H9 (cell line): ENCODE measurements at regions not wholly inside any gene's neighbourhood (a gene's known extent, or its start where the extent isn't known, plus 50 kb on each side); places are given as distances from the start of the nearest gene placed in this dataset.

Source experiments
- DNase-seq: peaks from one replicate; pipeline ENCODE4 v3.0.0-alpha.2; 2017
- H2AFZ ChIP-seq: one replicate; pipeline ENCODE4 v1.6.1; 2013; ENCODE audit warnings: mild to moderate bottlenecking, low read length, control low read depth, moderate library complexity
- H2AK5ac ChIP-seq: 2 replicates; pipeline ENCODE4 v1.6.1; 2013; ENCODE audit warnings: low read length, control low read depth, mixed read lengths; ENCODE audit not compliant: insufficient read length
- H2BK120ac ChIP-seq: one replicate; pipeline ENCODE4 v1.6.1; 2013; ENCODE audit warnings: low read depth, mild to moderate bottlenecking, low read length, control low read depth, inconsistent platforms; ENCODE audit not compliant: poor library complexity, severe bottlenecking
- H2BK12ac ChIP-seq: 2 replicates; pipeline ENCODE4 v1.6.1; 2013; ENCODE audit warnings: low read length, control low read depth, mixed read lengths, low read depth; ENCODE audit not compliant: insufficient read length
- H2BK15ac ChIP-seq: 2 replicates; pipeline ENCODE4 v1.6.1; 2013; ENCODE audit warnings: low read depth, low read length, control low read depth
- H2BK20ac ChIP-seq: one replicate; pipeline ENCODE4 v1.6.1; 2013; ENCODE audit warnings: low read depth, mild to moderate bottlenecking, low read length, control low read depth, inconsistent platforms; ENCODE audit not compliant: poor library complexity, severe bottlenecking
- H2BK5ac ChIP-seq: 2 replicates; pipeline ENCODE4 v1.6.1; 2013; ENCODE audit warnings: low read length, control low read depth, mixed read lengths; ENCODE audit not compliant: insufficient read length
- H3K14ac ChIP-seq: 2 replicates; pipeline ENCODE4 v1.6.1; 2013; ENCODE audit warnings: low read length, control low read depth; ENCODE audit not compliant: insufficient read depth
- H3K18ac ChIP-seq: 2 replicates; pipeline ENCODE4 v1.6.1; 2013; ENCODE audit warnings: low read depth, mild to moderate bottlenecking, mixed read lengths, low read length, control low read depth; ENCODE audit not compliant: insufficient read length
- H3K23ac ChIP-seq: 2 replicates; pipeline ENCODE4 v1.6.1; 2013; ENCODE audit warnings: low read length, control low read depth, mixed read lengths, low read depth; ENCODE audit not compliant: insufficient read length
- H3K23me2 ChIP-seq: 2 replicates; pipeline ENCODE4 v1.6.1; 2013; ENCODE audit warnings: low read depth, mild to moderate bottlenecking, mixed read lengths, low read length, control low read depth; ENCODE audit not compliant: insufficient read length, poor library complexity, severe bottlenecking
- H3K27ac ChIP-seq: 2 replicates; pipeline ENCODE4 v1.5.1; 2013; ENCODE audit warnings: low read length, control low read depth, mixed read lengths, low read depth; ENCODE audit not compliant: insufficient read length
- H3K27me3 ChIP-seq: 2 replicates; pipeline ENCODE4 v1.6.1; 2013; ENCODE audit warnings: low read length, control low read depth, inconsistent platforms; ENCODE audit not compliant: insufficient read depth
- H3K4ac ChIP-seq: 2 replicates; pipeline ENCODE4 v1.6.1; 2013; ENCODE audit warnings: low read depth, mild to moderate bottlenecking, control low read depth, inconsistent platforms, low read length, moderate library complexity
- H3K4me1 ChIP-seq: 2 replicates; pipeline ENCODE4 v1.6.1; 2013; ENCODE audit warnings: low read length, control low read depth, inconsistent platforms; ENCODE audit not compliant: insufficient read depth
- H3K4me2 ChIP-seq: 2 replicates; pipeline ENCODE4 v1.6.1; 2013; ENCODE audit warnings: low read length, control low read depth, mixed read lengths; ENCODE audit not compliant: insufficient read length, insufficient read depth
- H3K56ac ChIP-seq: 2 replicates; pipeline ENCODE4 v1.6.1; 2013; ENCODE audit warnings: low read depth, mild to moderate bottlenecking, mixed read lengths, low read length, control low read depth; ENCODE audit not compliant: insufficient read length
- H3K79me1 ChIP-seq: 2 replicates; pipeline ENCODE4 v1.6.1; 2013; ENCODE audit warnings: low read depth, mild to moderate bottlenecking, moderate library complexity, low read length, control low read depth, inconsistent platforms; ENCODE audit not compliant: insufficient read depth, poor library complexity, severe bottlenecking
- H3K79me2 ChIP-seq: 2 replicates; pipeline ENCODE4 v1.6.1; 2013; ENCODE audit warnings: low read length, control low read depth, inconsistent platforms; ENCODE audit not compliant: insufficient read depth
- H3K9ac ChIP-seq: 2 replicates; pipeline ENCODE4 v1.6.1; 2013; ENCODE audit warnings: low read length, control low read depth, mixed read lengths; ENCODE audit not compliant: insufficient read length; ENCODE audit errors: extremely low read depth
- H3K9me3 ChIP-seq: one replicate; pipeline ENCODE4 v1.6.1; 2013; ENCODE audit warnings: low read depth, low read length, inconsistent platforms; ENCODE audit not compliant: control insufficient read depth
- H3T11ph ChIP-seq: one replicate; pipeline ENCODE4 v1.6.1; 2013; ENCODE audit warnings: mild to moderate bottlenecking, low read length, control low read depth, inconsistent platforms
- H4K20me1 ChIP-seq: one replicate; pipeline ENCODE4 v1.6.1; 2013; ENCODE audit not compliant: control insufficient read depth, insufficient read length, insufficient read depth
- H4K5ac ChIP-seq: 2 replicates; pipeline ENCODE4 v1.6.1; 2013; ENCODE audit warnings: low read depth, mild to moderate bottlenecking, mixed read lengths, low read length, control low read depth; ENCODE audit not compliant: insufficient read length
- H4K8ac ChIP-seq: replicated peaks from 2 replicates; pipeline ENCODE4 v1.6.1; 2013; ENCODE audit warnings: low read length, control low read depth, mixed read lengths, low read depth; ENCODE audit not compliant: insufficient read length
- H4K91ac ChIP-seq: 2 replicates; pipeline ENCODE4 v1.6.1; 2013; ENCODE audit warnings: low read depth, mild to moderate bottlenecking, moderate library complexity, mixed read lengths, low read length, control low read depth; ENCODE audit not compliant: insufficient read length
- H3K27ac Mint-ChIP-seq, 3 experiments: 2 replicates in 2 of 3; 3 replicates in 1 of 3; pipeline ENCODE4 v1.8.0; 2020 to 2021; ENCODE audit warnings: mixed read lengths in 3 of 3, mild to moderate bottlenecking in 1 of 3, moderate library complexity in 1 of 3
- H3K27me3 Mint-ChIP-seq: 2 replicates; pipeline ENCODE4 v1.8.0; 2021; ENCODE audit warnings: low read depth, mild to moderate bottlenecking, moderate library complexity, mixed read lengths
- H3K36me3 Mint-ChIP-seq, 3 experiments: 2 replicates in 2 of 3; 3 replicates in 1 of 3; pipeline ENCODE4 v1.8.0; 2020 to 2021; ENCODE audit warnings: low read depth in 3 of 3, mixed read lengths in 3 of 3; ENCODE audit not compliant: insufficient read depth in 1 of 3
- H3K4me1 Mint-ChIP-seq, 2 experiments: 2 replicates each; pipeline ENCODE4 v1.8.0; 2020; ENCODE audit warnings: mixed read lengths in 2 of 2
- H3K4me3 Mint-ChIP-seq, 2 experiments: 2 replicates in 1 of 2; 3 replicates in 1 of 2; pipeline ENCODE4 v1.8.0; 2020 to 2021; ENCODE audit warnings: mild to moderate bottlenecking in 2 of 2, mixed read lengths in 2 of 2, moderate library complexity in 1 of 2
- H3K9me3 Mint-ChIP-seq, 2 experiments: 2 replicates in 1 of 2; 3 replicates in 1 of 2; pipeline ENCODE4 v1.8.0; 2020; ENCODE audit warnings: mild to moderate bottlenecking in 2 of 2, mixed read lengths in 2 of 2, moderate library complexity in 1 of 2
- WGBS: extraction: QIAGEN DNeasy Blood & Tissue Kit; methylation state at CpG from one replicate; pipeline ENCODE4 v1.1.7; 2013; ENCODE audit warnings: missing lambda C conversion rate, low lambda C conversion rate, mixed read lengths; ENCODE audit not compliant: insufficient read length; ENCODE audit errors: extremely low coverage; 5-methylcytosine and 5-hydroxymethylcytosine counted together
- TF ChIP-seq, protein P1 (sequence below): fragments of 200-600 bp; sonication (generic); conservative IDR thresholded peaks from 3 replicates; pipeline ENCODE4 v1.8.0; 2021; ENCODE audit warnings: antibody characterized with exemption, mild to moderate bottlenecking

DNA sequence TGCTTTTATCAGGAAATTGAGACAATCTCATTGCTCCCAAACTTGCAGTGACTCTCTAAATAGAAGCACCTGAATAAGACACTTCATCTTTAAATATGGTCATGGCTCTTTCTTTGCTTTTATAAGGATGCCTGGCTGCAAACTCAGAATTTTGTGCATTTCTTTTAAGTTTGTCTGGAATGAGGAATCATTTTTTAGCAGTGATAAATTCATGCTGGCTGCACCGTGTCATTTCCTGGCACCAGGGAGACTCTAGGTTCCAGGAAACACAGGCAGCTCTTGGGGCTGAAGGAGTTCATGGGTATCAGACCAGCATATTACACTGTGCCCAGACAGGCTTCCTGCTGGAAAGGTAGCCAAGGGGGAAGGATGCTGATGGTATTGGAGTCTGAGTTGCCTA, 109.9 kb downstream of the NUDT12 start:
- no peak overlapping the region for H3K9ac ChIP-seq

More for the DNA sequence above, 109.9 kb downstream of the NUDT12 start:
- TF ChIP-seq, protein P1, sequence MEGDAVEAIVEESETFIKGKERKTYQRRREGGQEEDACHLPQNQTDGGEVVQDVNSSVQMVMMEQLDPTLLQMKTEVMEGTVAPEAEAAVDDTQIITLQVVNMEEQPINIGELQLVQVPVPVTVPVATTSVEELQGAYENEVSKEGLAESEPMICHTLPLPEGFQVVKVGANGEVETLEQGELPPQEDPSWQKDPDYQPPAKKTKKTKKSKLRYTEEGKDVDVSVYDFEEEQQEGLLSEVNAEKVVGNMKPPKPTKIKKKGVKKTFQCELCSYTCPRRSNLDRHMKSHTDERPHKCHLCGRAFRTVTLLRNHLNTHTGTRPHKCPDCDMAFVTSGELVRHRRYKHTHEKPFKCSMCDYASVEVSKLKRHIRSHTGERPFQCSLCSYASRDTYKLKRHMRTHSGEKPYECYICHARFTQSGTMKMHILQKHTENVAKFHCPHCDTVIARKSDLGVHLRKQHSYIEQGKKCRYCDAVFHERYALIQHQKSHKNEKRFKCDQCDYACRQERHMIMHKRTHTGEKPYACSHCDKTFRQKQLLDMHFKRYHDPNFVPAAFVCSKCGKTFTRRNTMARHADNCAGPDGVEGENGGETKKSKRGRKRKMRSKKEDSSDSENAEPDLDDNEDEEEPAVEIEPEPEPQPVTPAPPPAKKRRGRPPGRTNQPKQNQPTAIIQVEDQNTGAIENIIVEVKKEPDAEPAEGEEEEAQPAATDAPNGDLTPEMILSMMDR: no peak
- Histone ChIP-seq H3K4ac (no peak overlapping the region), H3K4me2 (no peak overlapping the region), H4K8ac (no peak overlapping the region), H4K91ac (no peak overlapping the region), H3K4me1 (no peaks in the 10 kb centered on the region; the same call in 1 of the 2 replicates), H2BK5ac (no peak overlapping the region), H3K79me1 (no peaks in the 10 kb centered on the region), H3K14ac (no peak overlapping the region), H3K23me2 (no peaks in the 10 kb centered on the region), H2BK20ac (no peak overlapping the region), H4K20me1 (no peaks in the 10 kb centered on the region), H2AK5ac (no peak overlapping the region), H2BK120ac (no peak overlapping the region), H4K5ac (no peak overlapping the region), H3T11ph (no peak overlapping the region), H2AFZ (no peak overlapping the region), H3K79me2 (no peaks in the 10 kb centered on the region), H2BK15ac (no peak overlapping the region), H3K27ac (no peak overlapping the region), H3K18ac (no peak overlapping the region), H3K27me3 (no peaks in the 10 kb centered on the region), H3K56ac (no peak overlapping the region), H3K9me3 (no peaks in the 10 kb centered on the region), H2BK12ac (no peak overlapping the region), H3K23ac (no peak overlapping the region)
- Mint-ChIP-seq H3K36me3 (no peaks in the 10 kb centered on the region), H3K4me3 (no peak overlapping the region), H3K9me3 (no peaks in the 10 kb centered on the region), H3K27me3 (no peaks in the 10 kb centered on the region), H3K4me1 (peaks cover 6 to 7% of the 10 kb centered on the region in 2 experiments), H3K27ac (no peak overlapping the region)
- DNase-seq: no peak
- no CpG with 5 or more reads among the region's 1 CpG for WGBS
